Activated CD4-positive, alpha-beta T cell treated with anti-CD3 and anti-CD28 coated beads, Interleukin-10, Interleukin-2, amounts not matched to agents 100 ng/mL and 50 ng/mL, durations not matched to agents 16 hours and 8 hours (primary cell): ENCODE measurements at regions not wholly inside any gene's neighbourhood (a gene's known extent, or its start where the extent isn't known, plus 50 kb on each side); places are given as distances from the start of the nearest gene placed in this dataset.

Experiments
- DNase-seq: peaks from one replicate; pipeline ENCODE4 v3.0.0-alpha.2; 2020

- no peak for DNase-seq
These were observed 58.9 kb upstream of the RAI2 start for GRCh38 chrX:17919896-17920446.

GRCh38 chrX:17917945-17918577 lies 57.0 kb upstream of the RAI2 start:
- no peak for DNase-seq

- DNase-seq = no peak
These were observed 52.7 kb upstream of the RAI2 start for GRCh38 chrX:17913801-17914200.
